ENCODE measurements at regions not wholly inside any gene's neighbourhood (a gene's known extent, or its start where the extent isn't known, plus 50 kb on each side); places are given as distances from the start of the nearest gene placed in this dataset.
A peak's percentile ranks its signal among the peaks of the same experiment; 100 is the strongest.

- peak in 2 of 42 donors; percentile 7 to 10 for DNase-seq
- intact Hi-C loops (cut with DNase I) = loop anchor here (10.0 kb wide), 1 partner anchor 118 kb away; no protein-coding TSS in a partner anchor
These were observed 57.4 kb downstream of the IGLL1 start for GRCh38 chr22:23522623-23523251.

- intact Hi-C loops (cut with DNase I) = loop anchor here (10.0 kb wide), 1 partner anchor 117 kb away; no protein-coding TSS in a partner anchor
- DNase-seq = peak; percentile 85 to 98 (median 94)
These were observed 58.5 kb downstream of the IGLL1 start for GRCh38 chr22:23521441-23522113.

GRCh38 chr22:23520863-23521440, 59.1 kb downstream of the IGLL1 start:
- peak in 41 of 42 donors; percentile 19 to 72 (median 45) for DNase-seq
- intact Hi-C loops (cut with DNase I) = loop anchor here (10.0 kb wide), 1 partner anchor 116 kb away; no protein-coding TSS in a partner anchor

- DNase-seq = no peak
These were observed 60.5 kb downstream of the IGLL1 start for GRCh38 chr22:23519442-23520157.

GRCh38 chr22:23518376-23519187, 61.5 kb downstream of the IGLL1 start:
- no peak for DNase-seq
- intact Hi-C loops (cut with DNase I) = no loop called here

More at GRCh38 chr22:23519442-23520157, 60.5 kb downstream of the IGLL1 start:
- intact Hi-C loops (cut with DNase I) = loop anchor here (10.0 kb wide), 1 partner anchor 115 kb away; no protein-coding TSS in a partner anchor

- intact Hi-C loops (cut with DNase I) = no loop called here
- DNase-seq = no peak
These were observed 62.2 kb downstream of the IGLL1 start for GRCh38 chr22:23517804-23518375.

- intact Hi-C loops (cut with DNase I) = no loop called here
- DNase-seq = no peak
These were observed 63.8 kb downstream of the IGLL1 start for GRCh38 chr22:23516304-23516703.

GRCh38 chr22:23514322-23515038, 65.6 kb downstream of the IGLL1 start:
- intact Hi-C loops (cut with DNase I) = no loop called here
- no peak for DNase-seq

- intact Hi-C loops (cut with DNase I) = no loop called here
- no peak for DNase-seq
These were observed 66.4 kb downstream of the IGLL1 start for GRCh38 chr22:23513705-23514104.

- intact Hi-C loops (cut with DNase I) = no loop called here
- no peak for DNase-seq
These were observed 67.0 kb downstream of the IGLL1 start for GRCh38 chr22:23513133-23513532.

GRCh38 chr22:23512721-23513120, 67.4 kb downstream of the IGLL1 start:
- intact Hi-C loops (cut with DNase I) = no loop called here

GRCh38 chr22:23512348-23512705, 67.8 kb downstream of the IGLL1 start:
- DNase-seq = no peak
- intact Hi-C loops (cut with DNase I) = no loop called here

More at GRCh38 chr22:23512721-23513120, 67.4 kb downstream of the IGLL1 start:
- DNase-seq = no peak

- intact Hi-C loops (cut with DNase I) = no loop called here
- DNase-seq = no peak
These were observed 68.3 kb downstream of the IGLL1 start for GRCh38 chr22:23511627-23512347.

- peak in 17 of 42 donors; percentile 12 to 69 (median 30) for DNase-seq
- intact Hi-C loops (cut with DNase I) = no loop called here
These were observed 70.4 kb downstream of the IGLL1 start for GRCh38 chr22:23509571-23510302.

- intact Hi-C loops (cut with DNase I) = no loop called here
- DNase-seq = peak in 2 of 42 donors; percentile 13 to 15
These were observed 75.6 kb downstream of the IGLL1 start for GRCh38 chr22:23504516-23504915.

GRCh38 chr22:23503736-23504440, 76.2 kb downstream of the IGLL1 start:
- peak in 3 of 42 donors; percentile 5 to 14 (median 5) for DNase-seq
- intact Hi-C loops (cut with DNase I) = no loop called here

Measured in head of caudate nucleus (tissue), 42 donors.